ENCODE measurements at regions not wholly inside any gene's neighbourhood (a gene's known extent, or its start where the extent isn't known, plus 50 kb on each side); places are given as distances from the start of the nearest gene placed in this dataset.

DNA sequence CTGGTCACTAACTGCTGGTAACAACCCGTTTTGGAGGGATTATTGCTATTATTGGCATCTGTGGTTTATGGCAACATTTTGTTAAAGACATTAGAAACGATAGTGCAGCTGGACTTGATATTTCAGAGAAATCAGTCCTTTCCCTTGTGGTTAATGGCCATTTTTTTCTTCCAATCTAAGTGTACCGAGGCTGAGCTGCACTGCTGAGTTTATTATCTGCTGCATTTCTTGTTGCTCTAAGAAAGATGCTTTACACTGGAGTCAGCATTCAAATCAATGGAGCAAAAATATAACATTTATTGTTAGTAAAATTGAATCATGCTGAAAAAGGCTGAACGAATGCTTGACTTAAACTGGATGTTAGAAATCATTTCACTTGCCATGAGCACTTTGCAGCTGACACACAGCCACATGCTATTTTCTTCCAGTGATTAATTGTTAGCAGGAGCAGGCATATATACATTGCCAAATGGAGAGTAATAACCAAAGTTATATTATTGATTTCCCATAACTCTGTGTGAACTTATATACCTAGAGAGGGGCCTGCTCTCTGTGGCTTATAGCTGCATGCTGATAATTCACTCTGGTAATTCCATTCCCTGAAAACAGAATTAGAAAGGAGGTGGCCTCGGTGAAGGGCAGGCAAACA is 66.5 kb upstream of the TTC29 start:
- no peak for DNase-seq (ENCODE audit: low read depth)
- no peak overlapping the region for H3K4me3 ChIP-seq (ENCODE audit: low read depth, low read length)
- TF ChIP-seq, protein P1, sequence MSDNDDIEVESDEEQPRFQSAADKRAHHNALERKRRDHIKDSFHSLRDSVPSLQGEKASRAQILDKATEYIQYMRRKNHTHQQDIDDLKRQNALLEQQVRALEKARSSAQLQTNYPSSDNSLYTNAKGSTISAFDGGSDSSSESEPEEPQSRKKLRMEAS (IDR thresholded peaks at IDR 0.05; ENCODE audit: low read depth, low read length) = no peak
- no peak for TF ChIP-seq POLR2A (IDR thresholded peaks at IDR 0.05; ENCODE audit: extremely low read depth, insufficient read length)
- no peak for TF ChIP-seq MYC (IDR thresholded peaks at IDR 0.05; ENCODE audit: low read depth, low read length)
- TF ChIP-seq, protein P2, sequence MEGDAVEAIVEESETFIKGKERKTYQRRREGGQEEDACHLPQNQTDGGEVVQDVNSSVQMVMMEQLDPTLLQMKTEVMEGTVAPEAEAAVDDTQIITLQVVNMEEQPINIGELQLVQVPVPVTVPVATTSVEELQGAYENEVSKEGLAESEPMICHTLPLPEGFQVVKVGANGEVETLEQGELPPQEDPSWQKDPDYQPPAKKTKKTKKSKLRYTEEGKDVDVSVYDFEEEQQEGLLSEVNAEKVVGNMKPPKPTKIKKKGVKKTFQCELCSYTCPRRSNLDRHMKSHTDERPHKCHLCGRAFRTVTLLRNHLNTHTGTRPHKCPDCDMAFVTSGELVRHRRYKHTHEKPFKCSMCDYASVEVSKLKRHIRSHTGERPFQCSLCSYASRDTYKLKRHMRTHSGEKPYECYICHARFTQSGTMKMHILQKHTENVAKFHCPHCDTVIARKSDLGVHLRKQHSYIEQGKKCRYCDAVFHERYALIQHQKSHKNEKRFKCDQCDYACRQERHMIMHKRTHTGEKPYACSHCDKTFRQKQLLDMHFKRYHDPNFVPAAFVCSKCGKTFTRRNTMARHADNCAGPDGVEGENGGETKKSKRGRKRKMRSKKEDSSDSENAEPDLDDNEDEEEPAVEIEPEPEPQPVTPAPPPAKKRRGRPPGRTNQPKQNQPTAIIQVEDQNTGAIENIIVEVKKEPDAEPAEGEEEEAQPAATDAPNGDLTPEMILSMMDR (IDR thresholded peaks at IDR 0.05; ENCODE audit: low read depth, low read length) = no peak

DNA sequence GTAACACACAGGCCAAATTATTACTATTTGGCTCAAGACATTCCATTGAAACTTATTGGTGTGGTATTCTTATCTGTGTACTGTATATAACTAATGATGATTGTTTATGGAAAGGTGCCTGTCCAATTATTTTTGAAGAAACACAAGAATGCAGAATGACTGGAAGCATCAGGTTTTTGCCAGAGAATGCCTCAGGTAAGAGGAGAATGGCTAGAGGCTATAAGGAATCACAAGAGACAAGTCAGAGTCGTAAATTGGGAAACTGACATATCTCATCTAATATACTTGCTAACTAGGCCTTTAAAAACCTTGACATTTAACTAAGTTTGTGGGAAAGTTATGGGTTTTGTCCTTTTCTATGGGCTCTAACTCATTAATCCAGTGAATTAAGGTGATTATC is 69.3 kb upstream of the TTC29 start:
- DNase-seq (ENCODE audit: low read depth) = no peak
- no peak for TF ChIP-seq MYC (IDR thresholded peaks at IDR 0.05; ENCODE audit: low read depth, low read length)
- TF ChIP-seq, protein P2 (IDR thresholded peaks at IDR 0.05; ENCODE audit: low read depth, low read length) = no peak
- TF ChIP-seq POLR2A (IDR thresholded peaks at IDR 0.05; ENCODE audit: extremely low read depth, insufficient read length) = no peak
- TF ChIP-seq, protein P1 (IDR thresholded peaks at IDR 0.05; ENCODE audit: low read depth, low read length) = no peak
- H3K4me3 ChIP-seq (ENCODE audit: low read depth, low read length) = no peak overlapping the region

DNA sequence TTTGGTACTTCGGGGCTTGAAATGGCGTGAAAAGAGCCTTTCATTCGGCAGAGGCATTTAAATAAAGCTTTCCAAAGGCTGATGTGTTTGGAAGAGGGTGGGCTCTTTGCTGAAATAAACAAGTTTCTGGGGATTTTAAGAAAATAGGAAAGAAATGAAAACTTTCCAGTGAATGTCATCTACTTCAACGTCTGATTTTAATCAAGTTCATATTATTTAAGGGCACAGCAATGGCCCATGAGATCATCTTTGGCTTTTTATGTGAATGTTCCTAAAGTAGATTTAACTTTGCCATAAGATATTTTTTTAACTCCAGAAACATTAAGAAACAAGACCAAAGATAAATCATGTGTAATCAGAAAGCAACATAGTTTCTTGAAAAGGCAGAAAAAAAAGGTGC is 69.8 kb upstream of the TTC29 start:
- no peak for DNase-seq (ENCODE audit: low read depth)
- no peak overlapping the region for H3K4me3 ChIP-seq (ENCODE audit: low read depth, low read length)
- TF ChIP-seq MYC (IDR thresholded peaks at IDR 0.05; ENCODE audit: low read depth, low read length) (no peak), POLR2A (IDR thresholded peaks at IDR 0.05; ENCODE audit: extremely low read depth, insufficient read length) (no peak)
- TF ChIP-seq, protein P1 (IDR thresholded peaks at IDR 0.05; ENCODE audit: low read depth, low read length) = no peak
- TF ChIP-seq, protein P2 (IDR thresholded peaks at IDR 0.05; ENCODE audit: low read depth, low read length) = no peak

DNA sequence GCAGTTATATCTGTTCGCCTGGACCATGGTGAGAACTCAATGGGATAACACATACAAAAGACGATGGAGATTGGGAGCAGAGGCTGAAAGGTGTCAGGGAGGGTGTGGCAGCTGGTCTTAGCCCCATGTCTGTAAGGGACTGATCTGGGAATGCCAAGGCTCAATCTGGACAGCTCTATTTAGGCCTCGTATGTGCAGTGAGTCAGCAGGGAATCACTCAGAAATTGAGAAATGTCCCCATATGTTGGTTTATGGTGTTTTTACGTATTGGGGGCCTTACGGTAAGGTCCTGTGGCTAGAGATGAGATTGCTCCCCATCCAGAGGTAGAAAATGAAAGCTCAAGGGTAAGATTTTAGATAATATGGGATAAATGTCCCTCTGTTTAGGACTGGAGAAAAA is 71.4 kb upstream of the TTC29 start:
- TF ChIP-seq, protein P2 (IDR thresholded peaks at IDR 0.05; ENCODE audit: low read depth, low read length) = no peak
- no peak for TF ChIP-seq MYC (IDR thresholded peaks at IDR 0.05; ENCODE audit: low read depth, low read length)
- TF ChIP-seq, protein P1 (IDR thresholded peaks at IDR 0.05; ENCODE audit: low read depth, low read length) = no peak
- TF ChIP-seq POLR2A (IDR thresholded peaks at IDR 0.05; ENCODE audit: extremely low read depth, insufficient read length) = no peak
- no peak for DNase-seq (ENCODE audit: low read depth)
- no peak overlapping the region for H3K4me3 ChIP-seq (ENCODE audit: low read depth, low read length)

DNA sequence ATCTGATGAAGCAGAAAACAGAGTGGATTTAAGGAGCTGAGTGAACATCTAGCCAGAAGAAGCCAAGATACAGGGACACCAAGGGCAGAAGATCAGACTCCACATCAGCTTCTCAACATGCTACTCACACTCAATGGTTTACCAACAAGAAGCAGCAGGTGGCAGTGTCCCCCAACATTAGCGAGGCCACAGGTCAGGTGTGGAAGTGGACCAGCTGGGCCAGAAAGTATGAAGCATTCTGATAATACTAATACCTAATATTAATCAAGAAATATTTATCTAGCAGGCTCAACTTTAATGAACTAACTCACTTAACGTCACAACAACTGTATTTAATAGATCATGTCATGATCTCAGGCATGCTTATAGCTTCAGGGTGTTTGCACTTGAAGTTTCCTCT is 73.4 kb upstream of the TTC29 start:
- no peak overlapping the region for H3K4me3 ChIP-seq (ENCODE audit: low read depth, low read length)
- no peak for TF ChIP-seq MYC (IDR thresholded peaks at IDR 0.05; ENCODE audit: low read depth, low read length)
- TF ChIP-seq, protein P1 (IDR thresholded peaks at IDR 0.05; ENCODE audit: low read depth, low read length) = no peak
- TF ChIP-seq, protein P2 (IDR thresholded peaks at IDR 0.05; ENCODE audit: low read depth, low read length) = peak; percentile 52
- peak; percentile 48 for DNase-seq (ENCODE audit: low read depth)
